Activated T-cell treated with anti-CD3 and anti-CD28 coated beads for 1 hour (primary cell): ENCODE measurements at regions not wholly inside any gene's neighbourhood (a gene's known extent, or its start where the extent isn't known, plus 50 kb on each side); places are given as distances from the start of the nearest gene placed in this dataset.

ENCODE experiments used
- DNase-seq: peaks from one replicate; pipeline ENCODE4 v3.0.0-alpha.2; 2020; ENCODE audit warnings: low read depth

DNA sequence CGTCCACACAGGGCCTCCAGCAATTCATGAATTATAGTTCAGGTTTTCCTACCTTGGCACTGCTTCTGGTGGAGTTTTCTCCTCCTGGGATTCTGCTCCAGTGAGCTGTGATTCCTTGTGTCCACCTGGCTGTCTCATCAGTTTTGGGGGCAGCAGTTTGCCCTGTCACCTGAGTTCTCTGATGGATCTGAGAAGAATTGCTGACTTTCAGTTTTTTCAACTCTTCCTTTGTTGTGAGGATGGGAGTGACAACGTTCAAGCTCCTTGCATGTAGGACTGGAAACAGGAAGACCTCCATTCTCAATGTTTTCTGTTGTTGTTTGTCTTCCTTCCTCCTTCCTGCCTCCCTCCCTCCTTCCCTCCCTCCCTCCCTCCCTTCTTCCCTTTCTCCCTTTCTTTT, 359.0 kb downstream of the TSN start:
- DNase-seq, result no peak

DNA sequence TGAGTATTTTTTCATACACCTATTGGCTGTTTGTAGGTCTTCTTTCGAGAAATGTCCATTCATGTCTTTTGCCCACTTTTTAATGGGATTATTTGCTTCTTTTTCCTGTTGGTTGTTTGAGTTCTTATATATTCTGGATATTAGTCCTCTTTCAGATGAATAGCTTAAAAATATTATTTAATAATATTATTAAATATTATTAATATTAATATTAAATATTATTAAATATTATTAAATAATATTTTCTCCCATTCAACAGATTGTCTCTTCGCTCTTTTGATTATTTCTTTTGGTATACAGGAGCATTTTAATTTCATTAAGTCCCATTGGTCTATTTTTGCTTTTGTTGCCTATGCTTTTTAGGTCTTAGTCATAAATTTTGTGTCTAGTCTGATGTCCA, 361.9 kb downstream of the TSN start:
- no peak for DNase-seq

DNA sequence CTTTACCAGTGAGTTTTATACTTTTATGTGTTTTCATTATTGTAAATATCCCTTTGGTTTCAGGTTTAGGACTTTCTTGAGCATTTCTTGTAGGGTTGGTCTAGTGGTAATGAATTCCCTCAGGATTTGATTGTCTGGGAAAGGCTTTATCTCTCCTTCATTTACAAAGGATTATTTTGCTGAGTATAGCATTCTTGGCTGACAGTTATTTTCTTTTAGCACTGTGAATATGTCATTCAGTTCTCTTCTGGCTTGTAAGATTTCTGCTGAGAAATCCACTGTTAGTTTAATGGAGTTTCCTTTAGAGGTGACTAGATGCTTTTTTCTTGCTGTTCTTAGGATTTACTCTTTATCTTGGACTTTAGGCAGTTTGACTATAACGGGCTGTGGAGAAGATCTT, 373.9 kb downstream of the TSN start:
- no peak for DNase-seq

DNA sequence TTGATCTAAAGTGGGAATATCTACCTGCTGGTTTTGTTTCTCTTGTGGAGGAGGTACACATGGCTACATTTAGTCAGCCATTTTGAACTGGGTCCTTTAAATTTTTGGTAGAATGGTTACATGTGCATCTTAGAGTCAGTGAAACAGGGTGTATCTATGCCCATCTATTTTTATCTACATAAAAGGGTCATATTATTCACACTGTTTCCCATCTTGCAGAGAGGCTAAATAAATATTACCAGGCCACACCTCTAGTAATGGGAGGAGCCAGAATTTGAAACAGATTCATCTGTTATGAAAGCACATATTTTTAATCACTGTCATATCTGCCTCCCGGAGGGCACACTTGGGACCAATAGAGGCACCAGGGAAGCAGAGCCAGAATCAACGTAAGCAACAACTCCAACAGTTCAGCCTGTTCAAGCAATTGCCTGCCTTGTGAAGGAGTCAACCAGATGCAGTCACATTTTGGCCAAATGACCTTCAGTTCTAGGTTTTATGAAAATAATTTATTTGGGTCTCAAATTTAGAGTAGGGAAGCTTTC, 376.8 kb downstream of the TSN start:
- DNase-seq, result no peak

DNA sequence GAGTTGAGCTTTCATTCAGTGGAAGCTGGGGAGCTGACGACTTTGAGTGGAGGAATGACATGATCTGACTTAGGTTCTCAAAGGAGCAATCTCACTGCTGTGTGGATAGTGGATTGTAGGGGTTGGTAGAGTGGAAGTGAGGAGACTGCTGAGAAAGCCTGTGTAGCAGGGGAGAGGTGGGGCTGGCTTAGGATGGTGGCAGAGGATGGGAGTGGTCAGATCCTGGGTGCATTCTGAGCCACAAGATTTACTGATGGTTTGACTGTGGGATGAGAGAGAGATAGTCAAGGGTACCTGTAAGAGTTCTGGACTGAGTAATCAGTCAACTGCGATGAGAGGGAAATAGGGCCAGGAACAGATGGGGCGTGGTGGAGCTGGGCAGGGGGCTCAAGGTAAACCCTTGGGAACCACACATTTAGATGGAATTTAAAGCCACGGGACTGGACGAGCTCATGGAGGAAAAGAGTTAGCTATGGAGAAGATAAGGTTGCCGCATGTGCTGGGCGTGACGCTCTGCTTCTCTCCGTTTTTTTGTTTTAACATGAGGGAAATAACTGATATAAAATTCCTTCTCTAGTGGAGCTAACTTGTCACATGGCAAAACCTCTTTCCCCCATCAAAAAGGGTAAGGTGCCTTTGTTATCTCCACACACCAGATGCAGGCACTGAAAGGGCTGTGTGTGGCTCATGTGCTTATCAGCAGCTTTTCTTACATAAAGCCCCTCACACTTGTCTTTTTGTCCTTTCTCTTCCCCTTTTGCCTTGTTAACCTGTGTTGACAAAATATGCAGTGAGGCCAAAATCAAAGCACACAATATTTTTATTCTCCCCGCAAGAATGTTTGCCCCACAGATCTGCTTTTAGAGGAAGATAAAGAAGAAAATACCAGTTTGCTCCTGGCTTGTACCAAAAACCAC, 379.8 kb downstream of the TSN start:
- DNase-seq, result no peak

DNA sequence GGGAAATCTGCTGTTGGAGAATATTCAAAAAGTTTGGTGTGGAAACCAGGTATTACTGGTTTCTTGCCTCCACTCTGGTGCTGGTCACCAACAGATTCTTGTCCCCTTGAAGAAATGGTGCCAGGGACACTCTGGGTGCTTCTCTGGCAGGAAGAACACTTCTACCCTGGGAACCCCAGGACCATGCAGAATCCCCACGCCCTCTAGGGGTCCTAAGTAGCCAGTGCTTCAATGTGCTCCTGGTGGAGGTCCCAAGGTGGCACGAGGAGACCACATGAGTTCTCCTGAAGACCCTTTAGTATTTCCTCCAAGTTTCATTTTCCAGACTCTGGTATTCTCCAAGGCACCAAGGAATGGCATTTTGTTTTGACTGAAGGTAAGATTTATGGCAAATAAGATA, 380.6 kb downstream of the TSN start:
- DNase-seq, result no peak

DNA sequence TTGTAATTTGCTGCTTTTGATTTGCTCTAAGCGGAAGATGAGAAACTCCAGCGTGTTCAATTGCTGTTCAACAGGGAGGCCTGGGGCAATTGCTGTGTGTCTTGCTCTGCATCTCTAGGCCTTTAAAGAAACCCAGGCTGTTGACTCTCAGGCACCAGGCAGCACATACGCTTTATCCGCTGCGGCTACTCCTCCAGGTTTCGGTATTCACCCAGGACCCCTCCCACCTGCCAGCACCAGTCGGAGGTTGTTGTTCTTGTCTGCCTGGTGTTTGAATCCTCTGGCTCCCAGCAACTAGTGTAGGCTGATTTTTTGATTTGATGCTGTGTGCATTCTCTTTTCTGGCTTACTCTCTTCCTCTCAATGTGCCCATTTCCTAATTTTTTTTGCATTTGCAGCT, 383.1 kb downstream of the TSN start:
- DNase-seq, result no peak

DNA sequence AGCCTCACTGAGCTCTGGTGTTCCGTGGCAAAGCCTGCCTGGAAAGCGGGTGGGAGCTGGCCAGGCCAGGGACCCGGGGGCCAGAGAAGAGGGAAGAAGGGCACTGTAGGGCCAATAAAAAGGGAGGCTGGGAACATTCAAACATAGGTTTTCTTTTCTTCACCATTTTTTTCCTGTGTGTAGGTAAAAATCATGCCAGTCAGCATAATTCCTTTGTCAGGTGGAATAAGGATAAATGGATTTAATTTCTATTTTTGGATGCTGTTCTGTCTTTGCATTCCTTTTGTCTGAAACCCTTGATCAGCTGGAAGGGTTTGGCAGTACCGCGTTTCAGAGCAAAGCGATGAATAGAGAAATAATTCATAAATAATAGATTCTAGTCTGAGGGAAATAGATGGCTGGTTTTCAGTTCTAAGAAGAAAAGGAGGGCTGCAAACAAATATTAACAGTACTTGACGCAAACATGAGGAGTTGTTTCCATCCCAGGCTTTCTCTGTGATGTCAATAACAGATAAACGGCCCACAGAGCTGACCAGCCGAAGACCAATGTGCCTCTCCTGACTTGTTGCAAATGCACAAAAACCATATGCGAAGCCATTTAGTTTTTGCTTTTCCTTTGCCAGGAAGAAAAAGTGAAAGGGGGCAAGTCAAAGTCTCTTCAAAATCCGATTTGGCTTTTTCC, 384.4 kb downstream of the TSN start:
- no peak for DNase-seq

DNA sequence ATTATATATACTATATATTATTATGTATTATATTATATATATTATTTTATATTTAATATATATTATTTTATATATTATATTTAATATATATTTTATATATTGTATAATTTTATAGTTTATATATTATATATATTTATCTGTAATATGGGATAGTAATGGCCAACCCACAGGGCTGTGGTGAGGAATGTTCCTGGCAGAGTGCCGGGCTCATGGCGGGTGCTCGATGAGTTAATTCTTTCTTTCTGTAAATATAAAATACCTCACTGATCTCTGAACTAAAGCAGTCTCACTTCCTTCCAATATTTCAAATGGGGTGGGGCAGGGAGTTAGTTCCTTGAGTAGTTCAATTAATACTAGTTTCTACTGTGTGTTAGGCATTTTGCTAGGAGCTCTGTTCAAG, 389.4 kb downstream of the TSN start:
- no peak for DNase-seq

DNA sequence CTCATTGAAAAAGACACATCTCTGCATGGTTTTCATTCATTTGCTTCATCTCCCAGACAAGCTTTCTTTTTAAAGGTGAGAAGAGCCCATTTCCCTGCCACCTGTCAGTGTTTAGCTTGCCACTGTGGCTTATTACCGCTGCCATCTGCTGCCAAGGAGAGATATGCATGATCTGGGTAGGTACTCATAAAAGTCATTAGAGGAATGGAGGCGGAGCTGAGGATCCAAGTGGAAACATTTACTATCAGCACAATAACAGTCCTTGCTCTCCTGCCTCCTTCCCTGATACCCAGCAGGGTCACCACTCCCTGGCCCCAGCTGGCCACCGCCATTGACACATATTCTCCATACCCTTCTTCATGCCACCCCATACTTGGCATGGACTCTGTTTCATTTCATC, 390.4 kb downstream of the TSN start:
- no peak for DNase-seq

DNA sequence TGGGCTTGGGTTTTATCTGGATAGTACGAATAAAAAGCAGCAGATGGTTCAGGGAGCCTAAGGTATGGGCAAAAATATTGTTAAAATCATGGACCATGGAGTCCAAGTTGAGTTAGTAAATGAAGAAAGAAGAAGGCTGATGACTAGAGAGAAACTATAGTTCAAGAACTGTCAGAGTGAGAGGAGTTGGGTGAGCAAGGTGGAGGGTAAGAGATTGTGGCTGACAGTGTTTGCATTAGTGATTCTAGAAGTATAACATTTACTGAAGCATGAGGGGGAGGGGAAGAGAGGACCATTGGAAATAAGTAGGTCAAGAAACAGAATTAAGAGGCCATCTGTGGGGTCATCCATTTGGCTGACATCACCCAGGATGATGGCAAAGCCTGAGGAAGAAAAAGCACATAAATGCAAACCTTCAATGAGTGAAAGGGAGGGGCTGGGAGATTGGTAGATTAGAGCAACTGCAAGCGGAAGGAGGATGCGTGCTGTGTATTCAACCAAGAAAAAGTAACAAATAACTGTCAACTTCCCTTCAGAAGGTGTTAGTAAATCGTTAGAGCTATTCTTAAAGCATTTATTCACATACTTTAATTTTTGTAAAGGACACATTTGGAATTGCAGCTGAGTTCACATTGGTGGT, 392.8 kb downstream of the TSN start:
- no peak for DNase-seq

DNA sequence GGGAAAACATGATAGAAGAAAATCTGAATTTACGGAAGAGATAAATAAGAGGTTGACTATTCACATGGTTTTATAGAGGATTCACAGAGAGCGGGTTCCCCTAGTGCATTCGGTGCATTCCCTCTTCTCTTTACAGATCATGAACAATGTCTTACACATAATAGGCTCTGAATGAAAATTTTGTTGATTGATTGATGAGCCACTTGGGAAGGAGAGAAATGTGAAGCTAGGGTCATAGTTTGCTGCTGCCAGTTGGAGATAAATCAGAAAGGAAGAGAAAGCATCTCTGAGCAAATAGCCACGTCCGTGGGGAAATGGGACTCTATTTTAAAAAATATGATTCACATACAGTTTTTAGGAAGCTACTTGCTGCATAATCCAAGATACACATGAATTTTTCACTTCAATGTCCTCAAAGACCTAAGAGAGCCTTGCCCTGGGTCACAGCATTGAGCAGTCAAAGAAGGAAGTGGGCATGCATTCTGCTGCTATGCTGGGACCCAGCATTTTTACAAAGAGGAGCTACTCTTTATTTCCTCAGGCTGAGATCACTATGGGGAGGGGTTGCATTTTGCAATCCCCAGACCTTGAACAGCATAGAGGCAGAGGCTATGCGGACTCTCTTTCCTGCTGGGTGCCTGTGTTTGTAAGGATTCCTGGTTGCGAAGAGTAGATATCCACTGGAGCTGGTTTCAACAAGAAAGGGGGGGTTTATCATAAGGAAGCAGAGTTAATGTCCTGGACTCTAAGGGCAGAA, 395.3 kb downstream of the TSN start:
- DNase-seq, result no peak

DNA sequence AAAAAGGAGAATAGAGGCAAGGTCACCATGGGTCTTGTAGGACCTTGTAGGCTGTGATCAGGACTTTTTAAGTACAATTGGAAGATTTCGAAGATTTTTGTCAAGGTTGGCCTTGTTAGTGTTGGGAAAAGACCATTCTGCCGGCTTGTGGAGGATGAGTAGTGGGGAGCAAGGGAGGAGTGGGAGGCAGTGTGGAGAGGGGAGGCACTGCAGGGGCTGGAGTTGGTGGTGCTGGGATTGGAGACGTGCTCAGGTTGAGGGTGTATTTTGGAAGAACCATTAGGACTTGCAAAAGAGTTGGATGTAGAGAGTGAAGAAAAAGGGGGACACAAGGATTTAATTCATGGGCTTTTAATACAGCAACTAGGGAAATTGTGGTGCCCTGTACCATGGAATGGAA, 397.1 kb downstream of the TSN start:
- no peak for DNase-seq

DNA sequence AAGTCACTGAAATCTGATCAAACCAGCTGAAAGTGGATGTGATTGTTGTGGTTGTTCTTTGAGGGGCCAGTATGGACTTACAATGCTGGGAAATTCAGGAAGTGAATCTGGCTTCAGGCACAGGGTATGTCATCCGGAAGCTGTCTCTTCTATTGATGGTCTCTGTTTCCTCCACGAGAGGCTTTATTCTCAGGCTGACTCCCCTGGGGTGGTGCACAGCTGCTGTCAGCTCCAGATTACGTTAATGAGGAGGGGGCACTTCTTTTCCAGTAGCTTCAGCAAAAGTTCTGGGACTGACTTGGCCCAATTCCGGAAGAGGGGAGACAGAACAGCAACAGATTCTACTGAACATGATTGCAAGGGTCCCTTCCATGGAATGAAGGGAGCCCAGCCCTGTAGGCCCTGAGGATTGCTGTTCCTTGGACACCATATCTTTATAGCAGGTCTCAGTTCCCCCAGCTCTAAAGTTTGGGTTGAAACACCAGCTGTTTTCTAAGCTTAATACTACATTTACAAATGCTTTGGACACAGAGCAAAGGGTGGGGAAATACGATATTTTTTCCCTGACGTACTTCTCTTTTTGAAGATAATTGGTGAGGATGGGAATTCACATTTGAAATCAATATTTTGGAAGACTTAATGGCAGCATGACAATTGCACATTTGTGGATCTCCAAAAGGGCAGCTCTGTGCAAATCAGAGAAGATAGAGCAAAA, 400.9 kb downstream of the TSN start:
- no peak for DNase-seq

DNA sequence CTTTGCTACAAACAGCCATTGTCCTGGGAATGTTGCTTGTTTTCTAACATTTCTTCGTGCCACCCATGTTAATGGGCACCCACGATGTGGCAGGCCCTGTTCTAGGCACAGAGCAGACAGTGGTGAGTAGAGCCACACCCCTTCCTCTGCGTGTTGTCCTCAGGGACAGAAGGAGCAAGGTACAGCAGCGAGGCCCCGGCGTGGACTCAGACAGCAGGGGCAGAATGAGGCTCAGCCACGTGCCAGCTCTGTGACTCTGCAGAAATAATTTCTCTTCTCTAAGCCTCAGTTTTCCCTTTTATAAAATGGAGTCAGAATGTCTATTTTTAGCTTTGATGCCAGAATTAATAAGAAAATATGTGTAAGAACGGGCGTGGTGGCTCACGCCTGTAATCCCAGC, 401.7 kb downstream of the TSN start:
- no peak for DNase-seq

DNA sequence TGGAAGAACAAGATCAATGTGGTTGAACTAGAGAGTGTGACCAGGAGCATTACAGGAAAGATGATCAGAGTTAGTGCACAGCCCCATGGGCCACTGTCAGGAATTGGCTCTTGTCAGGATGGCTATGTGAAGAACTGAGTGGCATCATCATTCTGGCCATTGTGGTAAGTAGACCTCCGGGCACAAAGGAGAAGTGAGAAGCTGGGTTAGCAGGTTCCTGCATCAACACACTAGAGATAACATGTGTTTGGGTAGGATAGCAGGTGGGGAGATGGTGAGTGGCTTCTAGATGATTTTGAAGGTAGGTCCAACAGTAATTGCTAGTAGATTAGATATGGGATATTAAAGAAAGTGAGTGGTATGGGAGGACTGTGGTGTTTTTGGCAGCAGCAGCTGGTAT, 408.2 kb downstream of the TSN start:
- no peak for DNase-seq

DNA sequence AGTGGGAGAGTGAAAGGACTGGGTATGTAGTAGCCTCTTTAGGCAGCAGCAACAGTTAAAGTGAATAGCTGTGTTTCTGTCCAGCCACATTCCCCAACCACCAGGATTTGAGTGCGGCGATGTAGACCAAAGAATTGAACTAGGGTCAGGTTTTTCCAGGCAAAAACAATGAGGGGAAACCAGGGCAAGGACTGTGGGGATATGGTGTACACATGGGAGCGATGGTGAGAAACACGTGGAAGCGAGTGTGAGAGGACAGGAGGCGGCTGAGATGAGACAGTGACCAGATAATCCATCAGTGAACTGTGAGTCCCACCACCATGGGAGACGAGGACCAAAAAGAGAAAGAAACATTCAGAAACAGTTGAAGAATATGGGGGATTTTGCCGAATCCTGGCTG, 409.5 kb downstream of the TSN start:
- DNase-seq, result no peak

DNA sequence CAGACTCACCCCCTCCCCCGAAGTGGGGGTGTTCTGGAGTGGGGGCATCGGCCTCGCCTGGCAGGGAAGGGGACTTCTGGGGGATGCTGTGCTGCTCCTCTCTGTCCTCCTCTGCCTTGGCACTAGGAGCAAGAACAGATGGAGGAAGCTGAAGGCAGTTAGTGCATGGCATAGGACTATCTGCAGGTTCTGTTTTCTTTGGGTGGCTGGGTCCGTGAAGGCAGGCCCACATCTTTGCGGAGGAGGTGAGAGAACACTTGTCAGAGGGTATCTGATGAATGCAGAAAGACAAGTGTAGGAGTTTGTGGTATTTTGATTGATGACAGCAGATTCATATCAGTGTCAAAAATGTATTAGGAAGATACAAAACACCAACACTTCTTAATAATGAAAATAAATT, 411.4 kb downstream of the TSN start:
- no peak for DNase-seq

DNA sequence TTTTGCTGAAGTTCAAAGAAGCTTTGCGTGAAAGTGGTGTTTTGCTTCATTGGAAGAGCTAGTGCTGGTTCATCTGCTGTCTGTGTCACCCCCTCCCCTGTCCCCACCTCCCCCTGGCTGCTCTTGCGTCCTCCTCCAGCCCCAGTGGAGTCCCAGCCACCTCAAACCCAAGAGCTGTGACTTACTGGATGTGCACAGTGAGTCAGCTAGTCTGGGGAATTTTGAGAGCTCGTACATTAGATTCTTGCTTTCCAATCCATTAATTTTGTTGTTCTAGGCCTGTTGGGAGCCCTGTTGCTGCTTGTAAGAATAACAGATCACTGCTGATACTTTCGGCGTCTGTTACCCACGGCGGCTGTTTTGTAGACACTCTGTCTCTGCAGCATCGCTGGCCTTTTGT, 412.1 kb downstream of the TSN start:
- DNase-seq, result no peak

DNA sequence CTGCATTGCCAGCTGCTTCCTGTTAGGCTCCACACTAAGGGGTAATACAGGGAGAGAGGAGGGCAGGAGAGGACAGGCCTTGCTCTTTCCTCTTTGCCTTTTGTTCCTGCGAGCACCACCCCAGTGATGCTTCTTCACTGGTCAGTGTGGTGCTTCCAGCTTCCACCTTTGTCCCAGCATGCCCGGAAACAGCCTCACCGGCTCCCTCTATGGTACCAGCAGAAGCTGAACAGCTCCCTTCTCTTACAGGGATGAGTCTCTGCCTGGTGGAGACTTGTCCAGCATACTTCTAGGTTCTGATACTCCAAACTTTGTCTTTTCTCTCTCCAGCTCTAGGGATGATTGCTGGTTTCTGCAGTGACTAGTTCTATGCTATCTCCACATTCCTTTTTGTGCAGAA, 413.3 kb downstream of the TSN start:
- DNase-seq, result no peak

DNA sequence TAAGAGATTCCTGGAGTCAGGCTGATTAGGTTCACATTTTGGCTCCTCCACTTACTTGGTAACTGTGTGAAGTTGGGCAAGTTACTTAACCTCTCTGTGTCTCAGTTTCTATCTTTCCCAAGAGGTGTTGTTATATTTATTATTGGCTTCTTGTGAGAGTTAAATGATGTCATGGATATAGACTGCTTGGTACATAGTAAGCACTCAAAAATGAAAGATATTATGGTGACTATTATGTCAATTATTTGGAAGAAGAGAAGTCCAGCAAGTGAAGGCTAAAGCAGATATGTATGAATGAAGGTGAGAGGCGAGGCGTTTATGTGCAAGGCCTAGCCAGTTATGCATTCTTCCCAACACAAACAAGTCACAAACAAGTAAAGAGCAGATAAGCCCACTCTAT, 417.4 kb downstream of the TSN start:
- no peak for DNase-seq

DNA sequence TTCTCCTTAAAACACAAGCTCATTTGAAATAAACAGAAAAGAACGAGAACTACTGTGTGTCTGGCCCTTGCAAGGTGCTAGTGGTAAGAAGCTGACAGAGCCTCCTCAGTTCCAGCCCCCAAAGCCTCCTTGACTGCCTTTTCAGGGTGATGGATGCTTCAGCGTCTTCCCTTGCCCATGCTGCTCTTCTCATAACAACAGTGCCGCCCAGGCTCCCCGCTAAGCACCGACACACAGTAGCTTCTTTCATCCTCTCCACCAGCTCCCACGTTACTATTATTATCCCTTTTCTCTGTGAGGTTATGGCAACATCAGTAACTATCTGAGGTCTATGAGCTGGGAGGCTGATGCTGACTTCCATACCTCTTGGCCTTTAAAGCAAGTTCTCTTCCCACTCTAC, 418.6 kb downstream of the TSN start:
- DNase-seq, result no peak
